Activated T-cell treated with anti-CD3 and anti-CD28 coated beads, Interleukin-2, amount 50 U/mL, for 24 hours (primary cell): ENCODE measurements at regions not wholly inside any gene's neighbourhood (a gene's known extent, or its start where the extent isn't known, plus 50 kb on each side); places are given as distances from the start of the nearest gene placed in this dataset.
"Not testable (repeated sequence)": the region's sequence is repeated elsewhere in the genome, so short reads cannot be mapped to it uniquely, and the experiment has no call there.

Source experiments
- DNase-seq: peaks from one replicate; pipeline ENCODE4 v3.0.0-alpha.2; 2020
- H3K27ac Mint-ChIP-seq: 2 replicates; pipeline ENCODE4 v1.8.0; 2020; ENCODE audit warnings: mild to moderate bottlenecking, mixed read lengths
- H3K27me3 Mint-ChIP-seq: 2 replicates; pipeline ENCODE4 v1.8.0; 2020; ENCODE audit warnings: mixed read lengths
- H3K36me3 Mint-ChIP-seq: 2 replicates; pipeline ENCODE4 v1.8.0; 2020; ENCODE audit warnings: low read depth, mixed read lengths
- H3K4me1 Mint-ChIP-seq: 2 replicates; pipeline ENCODE4 v1.8.0; 2020; ENCODE audit warnings: low read depth, mixed read lengths
- H3K4me3 Mint-ChIP-seq: 2 replicates; pipeline ENCODE4 v1.8.0; 2020; ENCODE audit warnings: mild to moderate bottlenecking, moderate library complexity, mixed read lengths
- H3K9me3 Mint-ChIP-seq: 2 replicates; pipeline ENCODE4 v1.8.0; 2020; ENCODE audit warnings: mixed read lengths

- no peak overlapping the region for H3K27ac Mint-ChIP-seq
- H3K4me3 Mint-ChIP-seq = no peak overlapping the region
- H3K9me3 Mint-ChIP-seq = peaks cover 2% of the 10 kb centered on the region
- no peak for DNase-seq
- H3K4me1 Mint-ChIP-seq = no peaks in the 10 kb centered on the region
- H3K27me3 Mint-ChIP-seq = no peaks in the 10 kb centered on the region
- H3K36me3 Mint-ChIP-seq = no peaks in the 10 kb centered on the region
Measured at GRCh38 chr1:213507472-213508223, 456.6 kb downstream of the RPS6KC1 start.

GRCh38 chr1:213511173-213511572 is 460.1 kb downstream of the RPS6KC1 start:
- Mint-ChIP-seq H3K9me3 (no peaks in the 10 kb centered on the region), H3K4me1 (no peaks in the 10 kb centered on the region), H3K27ac (no peak overlapping the region), H3K36me3 (no peaks in the 10 kb centered on the region), H3K4me3 (no peak overlapping the region), H3K27me3 (no peaks in the 10 kb centered on the region)
- no peak for DNase-seq

DNA sequence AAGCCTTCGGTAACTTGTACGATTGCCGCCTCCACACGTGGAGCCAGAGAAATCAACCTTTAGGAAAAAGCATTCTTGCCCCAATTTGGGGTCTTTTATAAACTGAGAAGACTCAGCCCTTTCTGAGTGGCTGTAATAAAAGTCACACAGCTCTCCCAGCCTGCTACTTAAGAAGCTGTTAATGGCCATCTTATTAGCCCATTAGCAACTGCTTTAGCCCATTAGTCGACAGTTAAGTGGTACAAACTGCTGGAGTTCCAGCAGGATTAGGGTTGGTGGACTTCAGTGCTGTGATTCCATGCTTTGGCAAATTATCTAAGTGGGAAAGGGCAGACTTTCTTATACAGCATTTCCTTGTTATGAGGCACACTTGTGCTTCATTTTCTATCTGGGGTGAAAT is 461.3 kb downstream of the RPS6KC1 start:
- no peak overlapping the region for H3K4me3 Mint-ChIP-seq
- H3K36me3 Mint-ChIP-seq = no peaks in the 10 kb centered on the region
- no peak for DNase-seq
- no peaks in the 10 kb centered on the region for H3K9me3 Mint-ChIP-seq
- no peak overlapping the region for H3K27ac Mint-ChIP-seq
- H3K4me1 Mint-ChIP-seq = no peaks in the 10 kb centered on the region
- H3K27me3 Mint-ChIP-seq = no peaks in the 10 kb centered on the region

DNA sequence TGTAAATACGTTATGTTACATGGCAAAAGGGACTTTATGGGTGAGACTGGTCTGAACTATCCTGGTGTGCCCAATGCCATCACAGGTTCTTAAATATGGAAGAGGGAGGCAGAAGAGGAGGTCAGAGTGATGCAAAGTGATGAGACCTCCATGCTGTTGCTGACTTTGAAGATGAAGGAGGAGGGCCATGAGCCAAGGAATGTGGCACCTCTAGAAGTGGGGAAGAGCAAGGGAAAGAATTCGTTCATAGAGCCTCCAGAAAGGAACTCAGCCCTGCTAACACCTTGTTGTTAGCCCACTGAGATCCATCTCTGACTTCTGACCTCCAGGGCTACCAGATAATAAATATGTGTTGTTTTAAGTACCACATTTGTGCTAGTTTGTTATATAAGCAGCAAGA is 462.0 kb downstream of the RPS6KC1 start:
- DNase-seq = no peak
- no peaks in the 10 kb centered on the region for H3K27me3 Mint-ChIP-seq
- no peak overlapping the region for H3K27ac Mint-ChIP-seq
- no peaks in the 10 kb centered on the region for H3K9me3 Mint-ChIP-seq
- no peak overlapping the region for H3K4me3 Mint-ChIP-seq
- no peaks in the 10 kb centered on the region for H3K4me1 Mint-ChIP-seq
- H3K36me3 Mint-ChIP-seq = no peaks in the 10 kb centered on the region

DNA sequence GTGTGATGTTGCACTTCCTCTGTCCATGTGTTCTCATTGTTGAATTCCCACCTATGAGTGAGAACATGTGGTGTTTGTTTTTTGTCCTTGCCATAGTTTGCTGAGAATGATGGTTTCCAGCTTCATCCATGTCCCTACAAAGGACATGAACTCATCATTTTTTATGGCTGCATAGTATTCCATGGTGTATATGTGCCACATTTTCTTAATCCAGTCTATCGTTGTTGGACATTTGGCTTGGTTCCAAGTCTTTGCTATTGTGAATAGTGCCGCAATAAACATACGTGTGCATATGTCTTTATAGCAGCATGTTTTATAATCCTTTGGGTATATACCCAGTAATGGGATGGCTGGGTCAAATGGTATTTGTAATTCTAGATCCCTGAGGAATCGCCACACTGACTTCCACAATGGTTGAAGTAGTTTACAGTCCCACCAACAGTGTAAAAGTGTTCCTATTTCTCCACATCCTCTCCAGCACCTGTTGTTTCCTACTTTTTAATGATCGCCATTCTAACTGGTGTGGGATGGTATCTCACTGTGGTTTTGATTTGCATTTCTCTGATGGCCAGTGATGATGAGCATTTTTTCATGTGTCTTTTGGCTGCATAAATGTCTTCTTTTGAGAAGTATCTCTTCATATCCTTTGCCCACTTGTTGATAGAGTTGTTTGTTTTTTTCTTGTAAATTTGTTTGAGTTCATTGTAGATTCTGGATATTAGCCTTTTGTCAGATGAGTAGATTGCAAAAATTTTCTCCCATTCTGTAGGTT is 463.6 kb downstream of the RPS6KC1 start:
- H3K9me3 Mint-ChIP-seq, H3K27ac Mint-ChIP-seq, H3K4me3 Mint-ChIP-seq, H3K36me3 Mint-ChIP-seq, H3K4me1 Mint-ChIP-seq, DNase-seq: not testable (repeated sequence)
- peaks cover 10% of the 10 kb centered on the region for H3K27me3 Mint-ChIP-seq

- Mint-ChIP-seq H3K36me3 (no peaks in the 10 kb centered on the region), H3K4me3 (no peak overlapping the region), H3K27me3 (peaks cover 18% of the 10 kb centered on the region), H3K4me1 (no peaks in the 10 kb centered on the region), H3K27ac (no peak overlapping the region), H3K9me3 (no peaks in the 10 kb centered on the region)
- no peak for DNase-seq
Measured at GRCh38 chr1:213519098-213519497, 468.1 kb downstream of the RPS6KC1 start.

- Mint-ChIP-seq H3K36me3 (no peaks in the 10 kb centered on the region), H3K27me3 (peaks cover 18% of the 10 kb centered on the region), H3K4me3 (no peak overlapping the region), H3K4me1 (no peaks in the 10 kb centered on the region), H3K9me3 (no peaks in the 10 kb centered on the region), H3K27ac (no peak overlapping the region)
- no peak for DNase-seq
Measured at GRCh38 chr1:213521206-213521605, 466.6 kb upstream of the PROX1 start.

DNA sequence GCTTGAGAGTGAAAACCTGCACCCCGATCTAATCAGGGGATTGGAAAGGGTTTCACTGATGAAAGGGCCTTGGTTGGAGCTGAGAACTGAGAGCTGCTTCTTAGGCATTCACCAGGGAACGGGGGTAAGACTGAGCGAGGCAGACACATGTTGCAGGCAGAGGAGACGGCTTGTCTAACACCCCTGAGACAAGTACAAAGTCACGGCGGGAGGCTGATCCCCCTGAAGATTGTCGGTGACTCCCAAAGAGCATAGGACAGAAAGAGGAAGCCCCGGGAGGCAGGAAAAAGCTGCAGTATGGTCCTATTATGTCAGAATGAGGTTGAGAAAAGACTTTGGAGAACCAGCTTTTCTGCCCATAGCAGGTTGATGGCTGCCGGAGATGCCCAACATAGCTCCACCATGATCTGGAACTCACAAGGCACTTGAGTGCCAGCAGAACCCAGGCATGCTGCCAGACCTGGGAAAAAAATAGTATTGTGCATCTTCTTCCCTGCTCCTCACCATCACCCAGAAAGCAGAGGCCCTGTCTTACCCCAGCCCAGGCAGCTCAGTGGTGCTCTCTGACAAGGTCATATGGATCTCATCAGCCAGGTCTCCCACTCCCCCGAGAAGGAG is 463.9 kb upstream of the PROX1 start:
- Mint-ChIP-seq H3K27me3 (peaks cover 15% of the 10 kb centered on the region), H3K36me3 (no peaks in the 10 kb centered on the region), H3K4me1 (no peaks in the 10 kb centered on the region), H3K9me3 (no peaks in the 10 kb centered on the region), H3K4me3 (no peak overlapping the region), H3K27ac (no peak overlapping the region)
- DNase-seq = no peak

DNA sequence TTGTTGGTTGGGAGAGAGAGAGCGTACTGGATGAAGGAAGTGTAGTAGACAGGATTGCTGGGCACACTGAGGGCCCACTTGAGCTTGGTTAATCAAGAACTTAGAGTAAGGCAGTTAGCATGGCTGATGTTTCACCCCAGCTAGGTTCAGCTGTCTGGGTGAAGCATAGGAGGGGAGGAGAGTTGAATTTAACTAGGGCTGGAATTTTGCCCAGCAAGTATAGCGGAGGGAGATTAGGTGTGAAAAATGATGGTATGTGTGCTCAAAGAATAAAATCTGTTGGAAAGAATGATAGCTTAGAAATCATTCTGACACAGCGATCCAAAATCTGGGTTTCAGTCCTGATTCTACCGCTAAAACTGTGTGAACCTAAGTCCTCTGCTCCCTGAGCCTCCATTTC is 461.5 kb upstream of the PROX1 start:
- H3K27ac Mint-ChIP-seq = no peak overlapping the region
- no peak for DNase-seq
- H3K4me3 Mint-ChIP-seq = no peak overlapping the region
- no peaks in the 10 kb centered on the region for H3K36me3 Mint-ChIP-seq
- H3K4me1 Mint-ChIP-seq = no peaks in the 10 kb centered on the region
- H3K9me3 Mint-ChIP-seq = no peaks in the 10 kb centered on the region
- H3K27me3 Mint-ChIP-seq = no peaks in the 10 kb centered on the region

- Mint-ChIP-seq H3K27me3 (no peaks in the 10 kb centered on the region), H3K27ac (no peak overlapping the region), H3K4me3 (no peak overlapping the region), H3K9me3 (no peaks in the 10 kb centered on the region), H3K36me3 (no peaks in the 10 kb centered on the region), H3K4me1 (no peaks in the 10 kb centered on the region)
- DNase-seq = no peak
Measured at GRCh38 chr1:213530611-213531320, 457.0 kb upstream of the PROX1 start.

DNA sequence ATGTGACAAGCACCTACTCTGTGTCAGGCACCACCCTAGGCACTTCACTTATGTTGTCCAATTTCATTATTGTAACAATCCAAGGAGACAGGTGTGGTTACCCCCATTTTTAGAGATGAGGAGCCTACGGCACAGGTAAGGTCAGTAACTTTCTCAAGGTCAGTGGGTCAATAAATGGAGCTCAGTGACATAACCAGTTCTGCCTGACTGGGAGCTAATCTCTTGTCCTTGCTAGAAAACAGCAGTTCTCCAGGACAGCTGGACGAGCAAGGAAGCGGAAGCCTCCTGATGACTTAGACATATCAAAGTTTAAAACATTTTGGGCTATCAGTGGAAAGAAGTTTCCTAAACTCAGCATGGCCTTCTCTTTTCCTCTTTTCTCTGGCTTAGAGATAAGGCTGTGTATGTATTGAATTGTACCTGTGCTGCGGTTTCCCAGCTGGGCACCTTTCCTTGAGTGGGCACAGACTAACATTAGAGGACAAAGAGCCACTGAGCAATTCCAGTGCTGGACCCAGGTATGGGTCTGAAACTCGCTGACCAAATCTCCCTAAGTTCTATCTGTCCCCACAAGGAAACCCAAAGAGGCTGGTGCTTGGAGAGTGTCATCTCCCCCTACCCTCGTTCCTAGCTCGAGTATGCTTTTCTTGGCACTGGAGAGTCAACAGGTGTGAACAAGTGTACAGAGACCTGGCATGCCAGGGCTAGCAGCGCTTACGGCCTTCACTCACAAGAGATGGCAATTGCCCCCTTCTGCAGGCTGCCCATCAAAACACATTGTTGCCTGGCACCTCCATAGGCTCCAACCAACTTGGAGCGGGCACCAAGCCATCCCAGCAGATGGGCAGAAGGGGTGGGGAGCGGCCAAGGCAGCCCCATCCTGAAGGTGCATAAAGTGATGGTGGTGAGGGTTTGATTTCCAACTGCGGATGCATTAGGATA is 456.1 kb upstream of the PROX1 start:
- Mint-ChIP-seq H3K9me3 (no peaks in the 10 kb centered on the region), H3K27ac (no peak overlapping the region), H3K27me3 (no peaks in the 10 kb centered on the region), H3K36me3 (no peaks in the 10 kb centered on the region), H3K4me3 (no peak overlapping the region), H3K4me1 (no peaks in the 10 kb centered on the region)
- no peak for DNase-seq

GRCh38 chr1:213533125-213533524 is 454.6 kb upstream of the PROX1 start:
- DNase-seq = no peak
- H3K9me3 Mint-ChIP-seq = no peaks in the 10 kb centered on the region
- H3K4me1 Mint-ChIP-seq = no peaks in the 10 kb centered on the region
- no peak overlapping the region for H3K27ac Mint-ChIP-seq
- H3K36me3 Mint-ChIP-seq = no peaks in the 10 kb centered on the region
- H3K27me3 Mint-ChIP-seq = no peaks in the 10 kb centered on the region
- no peak overlapping the region for H3K4me3 Mint-ChIP-seq

DNA sequence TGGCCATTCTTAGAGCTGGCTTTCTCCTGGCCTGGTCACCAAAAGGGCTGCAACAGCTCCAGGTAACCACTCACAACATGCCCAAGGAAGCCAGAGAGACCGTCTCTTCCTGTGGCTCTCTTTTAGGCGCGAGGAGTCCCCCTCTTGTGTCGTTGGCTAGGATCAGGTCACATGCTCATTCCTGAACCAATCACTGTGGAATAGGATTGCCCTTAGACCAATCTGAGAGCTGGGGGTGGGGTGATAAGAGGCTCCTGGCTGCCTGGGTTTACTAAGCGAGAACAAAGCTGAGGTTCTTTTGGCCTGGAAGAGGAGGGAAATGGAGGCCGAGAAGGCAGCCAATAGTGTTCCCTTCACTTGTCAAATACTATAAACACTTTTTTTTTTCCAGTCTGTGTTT is 452.1 kb upstream of the PROX1 start:
- no peak for DNase-seq
- Mint-ChIP-seq H3K27ac (no peak overlapping the region), H3K4me3 (no peak overlapping the region), H3K27me3 (no peaks in the 10 kb centered on the region), H3K36me3 (no peaks in the 10 kb centered on the region), H3K9me3 (no peaks in the 10 kb centered on the region), H3K4me1 (no peaks in the 10 kb centered on the region)

GRCh38 chr1:213538251-213538650 is 449.5 kb upstream of the PROX1 start:
- no peaks in the 10 kb centered on the region for H3K4me1 Mint-ChIP-seq
- H3K27me3 Mint-ChIP-seq = peaks cover 4% of the 10 kb centered on the region
- H3K36me3 Mint-ChIP-seq = no peaks in the 10 kb centered on the region
- no peak overlapping the region for H3K27ac Mint-ChIP-seq
- no peaks in the 10 kb centered on the region for H3K9me3 Mint-ChIP-seq
- H3K4me3 Mint-ChIP-seq = no peak overlapping the region
- DNase-seq = no peak
